HG03060 (cell line): ENCODE measurements at regions not wholly inside any gene's neighbourhood (a gene's known extent, or its start where the extent isn't known, plus 50 kb on each side); places are given as distances from the start of the nearest gene placed in this dataset.

ENCODE experiments used
- ATAC-seq: cut with Tn5 transposase; IDR thresholded peaks from one replicate; pipeline ENCODE4 v1.9.1; 2021; ENCODE audit warnings: low read depth, moderate number of reproducible peaks; ENCODE audit not compliant: unreplicated experiment

DNA sequence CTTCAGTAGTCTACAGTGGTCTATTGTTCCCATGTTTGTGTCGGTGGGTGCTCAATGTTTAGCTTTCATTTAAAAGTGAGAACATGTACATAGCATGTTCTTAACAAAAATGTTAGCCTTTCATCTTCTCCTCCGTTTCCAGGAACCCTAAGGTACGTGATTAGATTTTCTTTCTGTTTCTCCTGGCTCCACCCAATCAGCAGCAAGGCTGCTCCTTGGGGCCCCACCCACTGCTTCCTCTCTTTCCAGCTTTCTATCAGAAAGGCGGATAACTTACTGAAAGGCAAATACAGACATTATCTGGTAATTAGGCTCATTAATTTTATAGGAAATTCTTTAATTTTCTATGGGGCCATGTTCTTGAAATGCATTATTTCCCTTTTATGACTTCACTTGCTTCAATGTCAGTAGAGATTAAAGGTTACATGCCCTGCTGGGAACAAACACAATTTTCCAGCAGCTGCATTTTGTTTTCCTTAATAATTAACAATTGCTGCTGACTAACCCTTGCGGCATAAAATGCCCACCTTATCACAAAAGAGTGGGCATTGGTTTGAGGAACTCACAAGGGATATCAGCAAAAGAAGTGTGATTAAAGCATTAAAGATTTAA lies 324.9 kb upstream of the SNX7 start:
- ATAC-seq: no peak

DNA sequence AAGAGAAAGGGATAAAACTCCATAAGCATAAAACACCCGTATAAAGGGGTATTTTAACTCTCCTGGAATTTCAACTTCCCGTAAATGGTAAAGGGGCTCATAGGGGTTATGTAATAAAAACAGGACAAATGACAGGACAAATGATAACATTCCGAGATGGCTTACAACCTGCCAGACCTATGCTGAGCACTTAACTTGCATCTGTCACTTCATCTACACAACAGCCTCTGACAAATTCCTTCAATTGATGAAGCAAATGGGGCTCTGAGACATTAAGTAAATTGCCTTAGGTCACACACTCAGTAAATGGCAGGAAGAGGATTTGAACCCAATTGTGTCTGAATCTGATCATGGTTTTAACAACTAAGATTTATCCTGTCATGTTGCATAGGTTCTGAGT lies 327.6 kb upstream of the SNX7 start:
- ATAC-seq: no peak

DNA sequence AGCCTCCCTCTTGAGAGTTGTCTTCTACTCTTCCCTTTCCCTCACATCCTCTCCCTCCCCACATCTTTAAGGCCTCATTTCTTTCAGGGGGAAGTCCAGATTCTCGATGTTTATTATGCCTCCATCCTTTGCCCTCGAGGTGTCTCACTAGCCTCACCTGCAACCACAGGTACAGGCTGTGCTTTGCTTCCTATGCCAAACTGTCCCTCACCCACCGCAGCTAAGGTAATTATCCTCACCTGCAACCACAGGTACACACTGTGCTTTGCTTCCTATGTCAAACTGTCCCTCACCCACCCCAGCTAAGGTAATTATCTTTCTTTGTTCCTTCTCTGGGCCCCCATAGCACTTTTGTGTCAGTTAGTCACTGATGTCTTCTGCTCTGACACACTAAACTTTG lies 328.1 kb upstream of the SNX7 start:
- no peak for ATAC-seq

DNA sequence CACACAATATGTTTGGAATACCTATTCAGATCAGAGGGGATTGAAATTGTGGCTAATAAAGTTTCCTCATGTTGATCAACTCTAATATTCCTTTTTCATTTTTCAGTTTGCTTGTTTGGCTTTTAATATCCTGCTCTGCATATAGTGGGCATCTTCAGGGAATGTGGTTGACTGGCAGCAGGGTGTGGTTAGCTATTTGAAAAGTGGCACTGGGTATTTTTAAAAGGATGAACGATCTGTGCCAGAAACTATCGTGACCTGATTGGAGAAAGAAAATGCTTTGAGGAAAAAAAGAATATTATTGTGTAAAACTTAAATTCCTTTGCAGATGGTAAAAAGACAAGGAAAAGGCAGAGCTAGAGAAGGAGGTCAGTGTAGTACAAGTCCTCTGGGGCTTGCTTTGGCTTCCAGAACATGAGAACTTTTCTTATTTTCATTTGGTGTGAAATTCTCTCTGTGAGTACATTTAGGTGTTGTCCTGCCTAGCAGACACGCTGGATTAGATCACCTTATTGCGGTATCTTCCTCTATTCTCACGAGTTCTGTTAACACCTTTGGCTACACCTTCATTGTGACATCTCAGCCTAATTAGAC lies 329.7 kb upstream of the SNX7 start:
- no peak for ATAC-seq

DNA sequence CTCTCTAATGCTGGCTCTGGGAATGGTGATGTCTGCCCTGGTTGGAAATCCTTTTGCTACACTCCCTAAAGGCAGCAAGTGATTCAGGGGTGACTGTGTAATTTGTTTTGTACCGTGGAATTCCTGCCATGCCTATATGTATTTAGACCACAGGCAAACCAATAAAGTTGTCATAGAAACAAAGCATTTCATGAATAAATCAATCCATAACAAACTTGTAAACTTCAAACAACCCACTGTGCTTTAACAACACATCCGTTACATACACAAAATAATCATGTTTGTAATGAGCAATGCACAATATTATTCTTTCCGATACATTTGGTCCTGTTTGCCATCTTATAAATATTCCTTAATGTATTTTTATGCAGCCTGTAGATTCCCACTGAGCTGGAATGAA lies 330.3 kb upstream of the SNX7 start:
- no peak for ATAC-seq

DNA sequence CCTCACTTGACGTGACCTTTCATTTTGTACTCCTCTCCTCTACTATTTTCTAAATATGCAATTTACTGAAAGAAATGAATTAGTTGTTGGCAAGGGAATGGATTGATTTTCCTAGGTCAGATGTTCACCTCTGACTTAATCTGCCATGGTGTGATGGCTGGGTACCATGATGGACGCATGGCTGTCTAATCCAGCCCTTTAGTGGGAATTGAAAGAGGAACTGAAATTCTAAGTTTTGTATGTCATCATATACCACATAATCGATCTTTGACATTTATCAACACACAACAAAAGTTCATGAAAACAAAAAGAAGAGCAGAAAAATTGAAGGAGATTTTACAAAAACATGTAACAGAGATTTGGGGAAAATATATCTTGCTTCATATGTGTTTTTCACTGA lies 331.3 kb upstream of the SNX7 start:
- no peak for ATAC-seq

DNA sequence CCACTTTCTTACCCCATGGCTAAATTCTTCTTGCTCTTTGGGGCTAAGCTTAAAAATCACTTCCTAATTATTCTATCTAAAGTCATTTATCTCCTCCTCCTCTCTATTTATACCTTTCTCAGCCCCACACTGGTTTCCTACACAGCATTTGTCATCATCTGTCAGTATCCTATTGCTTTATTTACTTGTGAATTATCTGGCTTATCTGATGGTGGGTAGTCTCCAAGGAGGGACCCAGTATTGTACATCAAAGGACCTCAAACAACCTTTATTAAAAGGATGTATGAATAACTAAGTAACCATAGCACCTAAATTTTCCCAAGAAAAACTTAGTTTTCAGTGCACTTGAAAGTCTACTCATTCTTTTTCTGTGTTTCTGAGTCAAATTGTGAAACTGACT lies 332.7 kb upstream of the SNX7 start:
- no peak for ATAC-seq

DNA sequence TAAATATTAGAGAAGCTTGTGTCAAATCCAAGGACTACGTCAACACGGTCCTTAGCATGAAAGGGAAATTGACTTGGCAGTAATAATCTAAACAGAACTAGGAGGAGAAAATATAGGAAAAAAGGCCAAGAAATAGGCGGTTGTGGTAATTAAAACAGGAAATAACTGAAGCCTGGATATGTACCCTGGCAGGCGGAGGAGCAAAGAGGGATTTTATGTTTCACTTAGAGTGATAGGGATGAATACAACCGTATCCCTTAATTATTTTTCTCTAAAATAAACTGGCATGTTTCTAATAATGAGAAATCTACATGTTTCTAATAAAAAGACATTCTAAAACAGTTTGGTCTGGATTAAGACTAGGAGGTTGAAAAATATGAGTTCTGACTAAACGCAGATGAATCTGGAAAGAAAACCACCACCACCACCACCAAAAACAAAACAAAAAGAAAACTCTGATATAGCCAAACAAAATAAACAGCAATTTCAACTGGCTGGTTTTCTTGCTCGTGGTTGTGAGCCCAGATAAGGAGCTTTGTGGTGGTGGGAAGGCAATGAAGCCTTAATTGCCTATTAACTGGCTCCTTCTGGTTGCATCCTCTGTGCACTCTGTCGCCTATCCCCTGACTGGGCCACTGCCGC lies 334.2 kb upstream of the SNX7 start:
- ATAC-seq: no peak

DNA sequence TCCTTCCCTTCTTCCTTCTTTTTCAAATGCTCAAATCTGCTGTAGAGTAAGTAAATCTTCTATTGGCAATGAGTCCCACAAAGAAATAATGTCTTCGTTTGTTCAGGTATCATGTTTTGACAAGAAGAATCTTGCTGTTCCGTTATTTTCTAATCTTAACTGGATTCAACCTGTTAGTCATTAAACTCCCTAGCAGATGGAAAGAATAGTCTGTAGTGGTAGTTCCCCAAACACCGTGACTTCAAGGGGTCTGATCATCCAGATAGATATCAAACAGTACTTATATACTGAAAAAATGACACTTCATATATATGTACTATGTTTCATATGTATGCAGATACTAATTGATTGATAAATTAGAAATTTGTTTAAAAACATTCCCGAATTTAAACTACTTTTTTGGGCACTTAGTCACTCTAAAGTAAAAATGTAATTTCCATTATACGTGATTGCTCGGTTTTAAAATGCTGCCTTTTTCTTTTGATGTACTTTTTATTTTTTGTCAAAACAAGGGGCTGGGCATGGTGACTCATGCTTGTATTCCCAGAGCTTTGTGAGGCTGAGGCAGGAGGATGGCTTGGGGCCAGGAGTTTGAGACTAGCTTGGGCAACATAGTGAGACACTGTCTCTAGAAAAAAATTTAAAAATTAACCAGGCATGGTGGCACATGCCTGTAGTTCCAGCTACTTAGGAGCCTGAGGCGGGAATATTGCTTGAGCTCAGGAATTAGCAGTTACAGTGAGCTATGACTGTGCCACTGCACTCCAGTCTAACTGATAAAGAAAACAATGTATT lies 335.7 kb upstream of the SNX7 start:
- ATAC-seq: no peak

DNA sequence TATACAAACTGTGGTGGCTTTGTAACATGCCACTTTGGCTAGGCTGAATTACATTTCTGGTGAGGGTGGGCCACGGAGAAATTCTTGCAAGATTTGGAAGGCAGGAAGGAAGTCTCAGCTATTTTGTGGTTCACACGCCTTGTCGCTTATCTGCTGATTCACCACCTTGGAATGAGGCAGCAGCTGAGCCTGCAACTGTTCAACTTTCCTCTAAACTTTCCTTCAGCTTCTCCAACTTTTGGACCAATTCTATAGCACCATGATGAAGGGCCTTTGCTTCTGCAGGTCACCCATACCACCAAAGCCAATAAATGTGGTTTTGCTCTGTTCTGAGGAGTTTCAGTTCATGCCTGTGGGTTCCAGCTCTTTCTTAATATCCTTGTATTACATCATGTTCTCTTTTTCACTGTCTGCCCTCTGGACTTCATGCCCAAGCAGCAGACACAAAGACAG lies 337.6 kb upstream of the SNX7 start:
- ATAC-seq: no peak

DNA sequence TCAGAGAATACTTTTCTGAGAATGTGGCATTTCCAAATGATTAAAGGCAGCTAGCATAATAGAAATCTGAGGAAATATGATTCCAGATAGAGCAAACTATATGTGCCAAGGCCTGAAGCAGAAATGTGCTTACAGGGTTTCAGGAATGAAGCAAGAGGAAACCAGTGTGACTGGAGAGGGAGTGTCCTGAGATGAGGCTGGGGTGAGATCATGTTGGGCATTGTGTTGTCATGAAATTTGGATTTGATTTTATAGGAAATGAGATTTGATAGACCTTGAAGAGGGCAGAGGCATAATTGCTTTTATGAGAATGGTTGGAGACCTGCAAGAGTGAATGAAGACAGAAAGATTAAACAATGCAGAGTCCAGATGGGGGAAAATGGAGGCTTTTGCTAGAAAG lies 338.1 kb upstream of the SNX7 start:
- no peak for ATAC-seq

DNA sequence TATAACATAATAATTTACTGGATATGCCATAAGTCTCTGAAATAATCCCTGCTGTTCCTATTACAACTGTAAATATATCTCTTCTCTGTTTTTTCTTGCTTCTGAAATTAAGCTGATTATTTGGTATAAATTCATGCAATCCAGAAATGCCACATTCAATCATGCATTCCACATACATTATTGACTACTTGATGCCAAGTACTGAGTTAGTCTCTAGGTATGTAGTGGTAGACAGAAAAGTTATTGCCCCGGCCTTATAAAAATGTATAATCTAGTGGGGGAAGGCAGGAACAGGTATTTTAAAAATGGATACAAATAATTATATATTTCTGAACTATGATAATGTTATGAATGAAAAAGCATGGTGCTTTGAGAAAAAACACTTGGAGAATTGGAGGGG lies 338.6 kb upstream of the SNX7 start:
- ATAC-seq: no peak

DNA sequence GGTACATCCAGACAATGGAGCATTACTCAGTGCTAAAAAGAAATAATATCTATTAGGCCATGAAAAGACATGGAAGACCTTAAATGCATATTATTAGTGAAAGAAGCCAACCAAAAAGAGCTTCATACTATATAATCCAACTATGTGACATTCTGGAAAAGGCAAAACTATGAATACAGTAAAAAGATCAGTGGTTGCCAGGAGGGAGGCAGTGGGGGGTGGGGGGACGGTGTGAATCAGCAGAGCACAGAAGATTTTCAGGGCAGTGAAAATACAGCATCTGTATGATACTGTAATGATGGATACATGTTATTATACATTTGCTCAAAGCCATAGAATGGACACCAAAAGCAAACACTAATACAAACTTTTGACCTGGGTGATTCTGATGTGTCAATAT lies 339.4 kb upstream of the SNX7 start:
- ATAC-seq: no peak

DNA sequence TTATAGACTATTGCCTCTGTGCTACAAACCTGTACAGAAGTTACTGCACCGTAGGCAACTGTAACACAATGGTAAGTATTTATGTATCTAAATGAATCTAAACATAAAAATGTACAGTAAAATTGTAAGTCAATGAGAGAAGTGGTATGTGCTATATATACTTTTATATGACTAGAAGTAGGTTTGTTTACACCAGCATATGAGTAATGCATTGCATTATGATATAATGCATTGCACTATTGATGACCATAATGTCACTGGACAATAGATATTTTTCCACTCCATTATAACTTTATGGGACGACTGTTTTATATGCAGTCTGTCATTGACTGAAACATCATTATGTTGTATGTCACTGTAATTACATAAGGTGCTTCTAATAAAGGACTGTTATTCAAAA lies 340.3 kb upstream of the SNX7 start:
- ATAC-seq: no peak

DNA sequence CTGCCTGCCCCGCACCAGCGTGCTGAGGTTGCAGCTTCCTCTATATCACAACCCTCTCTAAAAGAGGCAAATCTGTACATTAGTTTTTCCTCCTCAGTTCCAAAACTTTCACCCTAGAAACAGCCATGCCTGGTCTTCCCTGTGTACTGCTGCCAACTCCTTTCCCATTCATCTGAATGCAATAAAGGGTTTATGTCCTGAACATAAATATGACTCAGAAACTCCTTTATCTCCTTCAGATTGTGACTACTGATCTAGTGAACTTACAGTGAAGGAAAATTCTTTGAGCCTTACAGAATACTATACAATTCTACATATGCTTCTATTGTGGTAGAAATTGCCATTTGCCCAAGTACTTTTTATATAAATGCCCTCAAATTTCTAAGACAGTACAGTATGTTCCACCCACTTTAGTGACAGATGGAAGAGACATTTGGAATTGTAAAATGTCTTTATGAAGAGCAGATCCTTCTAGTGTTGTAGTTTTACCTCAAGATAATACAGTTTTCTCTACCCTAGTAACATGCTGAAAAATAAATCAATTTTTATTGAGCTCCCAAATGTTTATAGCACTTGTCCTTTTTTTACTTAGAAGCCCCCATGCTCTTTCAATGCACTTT lies 345.1 kb upstream of the SNX7 start:
- no peak for ATAC-seq

DNA sequence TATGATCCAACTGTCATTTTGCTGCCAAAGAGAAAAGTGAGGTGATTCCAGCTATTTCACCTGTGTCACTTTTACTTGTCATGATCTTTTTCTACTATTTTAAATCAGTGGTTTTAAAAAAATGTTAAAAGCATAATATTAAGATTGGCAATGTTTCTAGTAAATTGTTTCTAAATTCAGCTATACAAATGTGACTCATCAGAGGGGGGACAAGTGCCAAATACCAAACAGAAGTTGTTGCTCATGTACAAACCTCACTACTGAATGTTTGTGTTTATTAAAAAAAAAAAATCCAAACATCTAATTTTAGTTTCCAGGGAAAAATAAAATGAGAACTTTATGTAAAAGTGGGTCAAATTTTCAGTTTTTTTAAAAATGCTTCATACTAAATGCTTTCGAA lies 346.2 kb upstream of the SNX7 start:
- ATAC-seq: no peak

DNA sequence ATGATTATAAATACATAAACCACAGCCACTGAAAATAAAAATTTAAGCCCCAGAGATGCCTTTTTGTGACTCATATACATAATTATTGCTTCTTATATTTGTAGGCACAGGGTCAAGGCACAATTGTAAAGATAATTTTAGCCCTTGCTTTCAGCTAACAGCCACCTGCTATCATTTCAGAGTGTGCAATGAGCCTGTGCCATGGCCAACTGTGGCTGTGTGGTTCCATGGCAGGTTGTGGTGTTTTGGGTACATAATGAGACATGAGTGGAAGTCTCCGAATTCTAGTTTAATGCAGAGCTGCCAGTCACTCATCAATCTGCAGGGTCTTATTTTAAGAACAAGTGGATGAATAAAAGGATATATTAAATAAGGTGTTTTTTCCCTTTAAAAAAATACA lies 346.9 kb upstream of the SNX7 start:
- ATAC-seq: no peak

DNA sequence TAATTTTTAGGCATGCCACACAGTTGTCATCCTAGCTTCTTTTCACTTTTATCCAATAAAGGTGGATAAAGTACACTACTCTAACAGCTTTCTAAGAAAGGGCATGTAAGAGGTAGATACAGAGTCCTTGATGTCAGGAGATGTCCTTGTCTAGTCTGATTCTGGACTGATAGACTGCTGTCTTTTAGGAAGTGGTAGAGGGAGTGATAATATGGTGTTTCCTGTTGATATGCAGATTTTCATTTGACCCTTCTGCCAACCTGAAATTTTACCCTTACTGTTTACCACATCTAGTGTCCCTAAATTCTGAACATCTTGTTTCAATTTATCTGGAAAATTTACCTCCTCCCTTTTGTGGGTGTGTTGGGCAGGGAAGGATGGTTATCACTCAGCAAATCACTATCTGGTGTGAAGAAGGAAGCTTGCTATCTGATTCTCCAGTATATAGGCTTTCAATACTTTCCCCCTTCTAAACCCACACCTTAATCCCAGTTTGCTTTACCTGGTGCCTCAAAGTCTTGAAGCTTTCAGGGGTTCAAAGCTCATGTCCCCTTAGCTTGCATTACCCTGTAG lies 354.9 kb upstream of the SNX7 start:
- ATAC-seq: no peak

DNA sequence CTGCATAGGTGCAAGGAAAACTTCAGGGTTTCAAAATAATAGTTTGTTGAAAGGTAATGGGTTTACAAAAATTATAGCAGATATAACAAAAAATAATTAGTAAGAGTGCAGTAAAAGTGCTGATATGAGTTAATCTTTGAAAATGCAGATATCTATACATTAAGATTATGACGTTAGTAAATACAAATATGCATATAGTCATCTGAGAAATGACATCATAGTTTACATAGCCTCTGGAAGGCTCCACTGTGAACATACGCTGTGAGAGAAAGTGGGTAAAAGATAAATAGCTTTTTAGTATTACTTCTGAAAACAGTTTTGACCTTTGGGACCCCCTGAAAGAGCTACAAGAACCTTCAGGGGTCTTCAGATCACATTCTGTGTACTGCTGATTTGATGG lies 356.2 kb upstream of the SNX7 start:
- no peak for ATAC-seq

DNA sequence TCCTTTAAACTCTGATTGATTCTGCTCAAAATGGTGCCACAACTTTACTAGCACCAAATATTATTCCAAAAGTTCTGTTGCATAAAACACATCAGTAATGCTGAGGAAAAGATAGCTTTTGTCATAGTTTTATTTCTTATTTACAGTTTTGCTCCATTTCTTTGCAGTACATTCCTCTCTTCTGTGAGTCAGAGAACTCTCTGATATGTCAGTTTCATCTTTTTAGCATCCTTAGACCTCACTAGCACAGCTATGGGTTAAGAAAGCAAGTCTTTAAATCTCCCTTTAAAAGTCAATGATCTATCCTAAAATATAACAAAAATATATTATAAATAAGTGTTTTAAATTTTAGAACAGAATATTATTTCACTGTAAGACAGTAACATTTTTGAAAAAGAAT lies 356.6 kb upstream of the SNX7 start:
- ATAC-seq: no peak

DNA sequence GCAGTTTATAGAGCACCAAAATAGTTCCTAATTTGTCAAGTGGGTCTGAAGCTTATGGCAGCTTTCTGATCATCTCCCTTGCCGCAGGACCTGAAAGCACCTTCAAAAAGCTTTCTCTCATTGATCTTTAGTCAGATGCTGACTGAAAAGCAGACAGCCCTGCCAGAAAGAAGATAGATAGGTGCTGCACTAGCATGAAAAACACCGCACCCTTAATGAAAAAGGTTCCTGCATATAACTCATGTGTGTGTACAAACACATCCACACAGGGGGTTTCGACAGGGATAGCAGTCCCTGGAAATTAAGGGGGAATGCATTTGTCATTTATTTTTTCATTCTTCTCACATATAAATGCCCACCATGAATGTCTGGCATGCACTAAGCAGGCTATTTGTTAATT lies 361.7 kb upstream of the SNX7 start:
- no peak for ATAC-seq
